WTC11 (cell line): ENCODE measurements at regions not wholly inside any gene's neighbourhood (a gene's known extent, or its start where the extent isn't known, plus 50 kb on each side); places are given as distances from the start of the nearest gene placed in this dataset.

Experiments
- ATAC-seq: fragments of 200-7000 bp; cut with Tn5 transposase; 2 replicates; pipeline ENCODE4 v1.10.0; 2021; ENCODE audit warnings: mild to moderate bottlenecking, moderate library complexity
- CTCF ChIA-PET: fragments of 300-600 bp; sonication (Branson Sonifier 250); formaldehyde crosslinking; loops from one replicate; lab custom pipeline; 2021; ENCODE audit warnings: antibody characterized with exemption; lab: Charles Lee
- POLR2A ChIA-PET: fragments of 350-600 bp; sonication (Branson Sonifier 250); formaldehyde crosslinking; loops from one replicate; lab custom pipeline; 2021; ENCODE audit warnings: antibody characterized with exemption; lab: Charles Lee
- DNase-seq: peaks from one replicate; pipeline ENCODE4 v3.0.0; 2021; ENCODE audit warnings: low spot score
- H3K27ac Mint-ChIP-seq: 2 replicates; pipeline ENCODE4 v1.8.0; 2021; ENCODE audit warnings: mixed read lengths
- H3K27me3 Mint-ChIP-seq: 2 replicates; pipeline ENCODE4 v1.8.0; 2021; ENCODE audit warnings: low read depth, mild to moderate bottlenecking, moderate library complexity, mixed read lengths
- H3K36me3 Mint-ChIP-seq: 2 replicates; pipeline ENCODE4 v1.8.0; 2021; ENCODE audit warnings: mixed read lengths
- H3K4me1 Mint-ChIP-seq: 2 replicates; pipeline ENCODE4 v1.8.0; 2022; ENCODE audit warnings: mixed read lengths
- H3K4me3 Mint-ChIP-seq: 2 replicates; pipeline ENCODE4 v1.8.0; 2021; ENCODE audit warnings: mild to moderate bottlenecking, moderate library complexity, mixed read lengths
- H3K9me3 Mint-ChIP-seq: 2 replicates; pipeline ENCODE4 v1.8.0; 2021; ENCODE audit warnings: mixed read lengths
- CBFB ChIP-seq: sonication (generic); formaldehyde crosslinking; IDR thresholded peaks from 2 replicates; pipeline ENCODE4 v1.8.1; 2022; ENCODE audit warnings: mild to moderate bottlenecking, low read depth, missing genetic modification reagents
- CREB1 ChIP-seq: sonication (generic); formaldehyde crosslinking; IDR thresholded peaks from 2 replicates; pipeline ENCODE4 v1.8.0; 2023; ENCODE audit warnings: mild to moderate bottlenecking, missing genetic modification reagents
- E2F5 ChIP-seq: sonication (generic); formaldehyde crosslinking; IDR thresholded peaks from 2 replicates; pipeline ENCODE4 v1.8.1; 2022; ENCODE audit warnings: mild to moderate bottlenecking, moderate library complexity, missing genetic modification reagents
- ELF4 ChIP-seq: sonication (generic); formaldehyde crosslinking; IDR thresholded peaks from 2 replicates; pipeline ENCODE4 v1.8.1; 2022; ENCODE audit warnings: low read depth, mild to moderate bottlenecking, moderate library complexity, missing genetic modification reagents
- ETV6 ChIP-seq: sonication (generic); formaldehyde crosslinking; IDR thresholded peaks from 2 replicates; pipeline ENCODE4 v1.8.1; 2022; ENCODE audit warnings: mild to moderate bottlenecking, missing genetic modification reagents
- FOXJ3 ChIP-seq: sonication (generic); formaldehyde crosslinking; IDR thresholded peaks from 2 replicates; pipeline ENCODE4 v1.9.0; 2021; ENCODE audit warnings: missing genetic modification reagents, mild to moderate bottlenecking, borderline replicate concordance
- JUN ChIP-seq: sonication (generic); formaldehyde crosslinking; IDR thresholded peaks from 2 replicates; pipeline ENCODE4 v1.8.0; 2023; ENCODE audit warnings: mild to moderate bottlenecking, missing genetic modification reagents
- KAT7 ChIP-seq: sonication (generic); formaldehyde crosslinking; IDR thresholded peaks from 2 replicates; pipeline ENCODE4 v1.8.1; 2023; ENCODE audit warnings: missing genetic modification reagents, mild to moderate bottlenecking, borderline replicate concordance
- MAX ChIP-seq: sonication (generic); formaldehyde crosslinking; IDR thresholded peaks from 2 replicates; pipeline ENCODE4 v1.8.0; 2022; ENCODE audit warnings: mild to moderate bottlenecking, missing genetic modification reagents
- PREB ChIP-seq: sonication (generic); formaldehyde crosslinking; IDR thresholded peaks from 2 replicates; pipeline ENCODE4 v1.8.1; 2022; ENCODE audit warnings: mild to moderate bottlenecking, missing genetic modification reagents, moderate library complexity, borderline replicate concordance
- SMAD3 ChIP-seq: sonication (generic); formaldehyde crosslinking; IDR thresholded peaks from 2 replicates; pipeline ENCODE4 v1.8.0; 2022; ENCODE audit warnings: missing genetic modification reagents, mild to moderate bottlenecking, borderline replicate concordance
- SMAD4 ChIP-seq: sonication (generic); formaldehyde crosslinking; IDR thresholded peaks from 2 replicates; pipeline ENCODE4 v1.8.0; 2022; ENCODE audit warnings: mild to moderate bottlenecking, missing genetic modification reagents
- TCF7 ChIP-seq: sonication (generic); formaldehyde crosslinking; IDR thresholded peaks from 2 replicates; pipeline ENCODE4 v1.8.0; 2022; ENCODE audit warnings: mild to moderate bottlenecking, low read depth, missing genetic modification reagents, moderate library complexity
- TEAD4 ChIP-seq: sonication (generic); formaldehyde crosslinking; IDR thresholded peaks from 2 replicates; pipeline ENCODE4 v1.8.0; 2022; ENCODE audit warnings: mild to moderate bottlenecking, missing genetic modification reagents
- USF2 ChIP-seq: sonication (generic); formaldehyde crosslinking; IDR thresholded peaks from 2 replicates; pipeline ENCODE4 v1.8.1; 2023; ENCODE audit warnings: mild to moderate bottlenecking, missing genetic modification reagents, moderate library complexity
- ZNF219 ChIP-seq: sonication (generic); formaldehyde crosslinking; IDR thresholded peaks from 2 replicates; pipeline ENCODE4 v1.8.0; 2023; ENCODE audit warnings: missing genetic modification reagents, mild to moderate bottlenecking, borderline replicate concordance
- ZNF671 ChIP-seq: fragments of 250-450 bp; sonication (Bioruptor Pico); IDR thresholded peaks from 2 replicates; pipeline ENCODE4 v1.8.0; 2021; ENCODE audit warnings: mild to moderate bottlenecking
- TF ChIP-seq, protein P1 (sequence below): sonication (generic); formaldehyde crosslinking; conservative IDR thresholded peaks from 2 replicates; pipeline ENCODE4 v1.8.1; 2022; ENCODE audit warnings: mild to moderate bottlenecking, missing genetic modification reagents
- TF ChIP-seq, protein P2 (sequence below): sonication (generic); formaldehyde crosslinking; IDR thresholded peaks from 2 replicates; pipeline ENCODE4 v1.8.1; 2023; ENCODE audit warnings: mild to moderate bottlenecking, missing genetic modification reagents, borderline replicate concordance
- TF ChIP-seq, protein P3 (sequence below): fragments of 200-600 bp; IDR thresholded peaks from 2 replicates; pipeline ENCODE4 v1.8.0; 2022; ENCODE audit warnings: antibody characterized with exemption

DNA sequence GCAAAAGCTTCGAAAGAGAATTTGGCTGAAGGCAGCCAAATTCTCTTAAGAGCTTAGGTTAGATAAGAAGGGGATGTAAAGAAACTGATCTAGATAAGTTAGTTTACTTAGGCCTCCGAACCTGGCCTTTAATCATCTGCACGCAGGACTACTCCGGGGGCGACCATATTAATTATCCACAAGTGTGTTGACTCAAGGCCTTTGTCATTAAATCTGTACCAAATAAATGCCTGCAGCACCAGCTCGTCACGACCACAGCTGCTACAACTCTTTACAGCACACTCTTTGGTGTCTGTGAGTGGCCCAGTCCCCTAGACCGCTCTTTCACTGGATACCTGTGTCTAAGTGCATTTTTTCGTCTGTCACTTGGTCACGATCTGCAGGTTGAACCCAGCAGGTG lies 69.8 kb upstream of the LSM8 start:
- no peak for ATAC-seq
- POLR2A ChIA-PET = no interaction called here
- H3K9me3 Mint-ChIP-seq = peaks cover 62% of the 10 kb centered on the region
- TF ChIP-seq, protein P1, sequence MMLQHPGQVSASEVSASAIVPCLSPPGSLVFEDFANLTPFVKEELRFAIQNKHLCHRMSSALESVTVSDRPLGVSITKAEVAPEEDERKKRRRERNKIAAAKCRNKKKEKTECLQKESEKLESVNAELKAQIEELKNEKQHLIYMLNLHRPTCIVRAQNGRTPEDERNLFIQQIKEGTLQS (CRISPR knock-in tag) = no peak
- TF ChIP-seq ELF4 (no peak), CBFB (no peak), CREB1 (CRISPR knock-in tag) (no peak), E2F5 (CRISPR knock-in tag) (no peak), FOXJ3 (no peak), TEAD4 (CRISPR knock-in tag) (no peak), TCF7 (CRISPR knock-in tag) (no peak), PREB (no peak), USF2 (no peak), KAT7 (CRISPR knock-in tag) (no peak), SMAD3 (CRISPR knock-in tag) (no peak), ETV6 (CRISPR knock-in tag) (no peak), ZNF219 (no peak), SMAD4 (no peak), JUN (CRISPR knock-in tag) (no peak), MAX (CRISPR knock-in tag) (no peak), ZNF671 (CRISPR knock-in tag) (no peak)
- TF ChIP-seq, protein P2, sequence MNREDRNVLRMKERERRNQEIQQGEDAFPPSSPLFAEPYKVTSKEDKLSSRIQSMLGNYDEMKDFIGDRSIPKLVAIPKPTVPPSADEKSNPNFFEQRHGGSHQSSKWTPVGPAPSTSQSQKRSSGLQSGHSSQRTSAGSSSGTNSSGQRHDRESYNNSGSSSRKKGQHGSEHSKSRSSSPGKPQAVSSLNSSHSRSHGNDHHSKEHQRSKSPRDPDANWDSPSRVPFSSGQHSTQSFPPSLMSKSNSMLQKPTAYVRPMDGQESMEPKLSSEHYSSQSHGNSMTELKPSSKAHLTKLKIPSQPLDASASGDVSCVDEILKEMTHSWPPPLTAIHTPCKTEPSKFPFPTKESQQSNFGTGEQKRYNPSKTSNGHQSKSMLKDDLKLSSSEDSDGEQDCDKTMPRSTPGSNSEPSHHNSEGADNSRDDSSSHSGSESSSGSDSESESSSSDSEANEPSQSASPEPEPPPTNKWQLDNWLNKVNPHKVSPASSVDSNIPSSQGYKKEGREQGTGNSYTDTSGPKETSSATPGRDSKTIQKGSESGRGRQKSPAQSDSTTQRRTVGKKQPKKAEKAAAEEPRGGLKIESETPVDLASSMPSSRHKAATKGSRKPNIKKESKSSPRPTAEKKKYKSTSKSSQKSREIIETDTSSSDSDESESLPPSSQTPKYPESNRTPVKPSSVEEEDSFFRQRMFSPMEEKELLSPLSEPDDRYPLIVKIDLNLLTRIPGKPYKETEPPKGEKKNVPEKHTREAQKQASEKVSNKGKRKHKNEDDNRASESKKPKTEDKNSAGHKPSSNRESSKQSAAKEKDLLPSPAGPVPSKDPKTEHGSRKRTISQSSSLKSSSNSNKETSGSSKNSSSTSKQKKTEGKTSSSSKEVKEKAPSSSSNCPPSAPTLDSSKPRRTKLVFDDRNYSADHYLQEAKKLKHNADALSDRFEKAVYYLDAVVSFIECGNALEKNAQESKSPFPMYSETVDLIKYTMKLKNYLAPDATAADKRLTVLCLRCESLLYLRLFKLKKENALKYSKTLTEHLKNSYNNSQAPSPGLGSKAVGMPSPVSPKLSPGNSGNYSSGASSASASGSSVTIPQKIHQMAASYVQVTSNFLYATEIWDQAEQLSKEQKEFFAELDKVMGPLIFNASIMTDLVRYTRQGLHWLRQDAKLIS (CRISPR knock-in tag) = no peak
- TF ChIP-seq, protein P3, sequence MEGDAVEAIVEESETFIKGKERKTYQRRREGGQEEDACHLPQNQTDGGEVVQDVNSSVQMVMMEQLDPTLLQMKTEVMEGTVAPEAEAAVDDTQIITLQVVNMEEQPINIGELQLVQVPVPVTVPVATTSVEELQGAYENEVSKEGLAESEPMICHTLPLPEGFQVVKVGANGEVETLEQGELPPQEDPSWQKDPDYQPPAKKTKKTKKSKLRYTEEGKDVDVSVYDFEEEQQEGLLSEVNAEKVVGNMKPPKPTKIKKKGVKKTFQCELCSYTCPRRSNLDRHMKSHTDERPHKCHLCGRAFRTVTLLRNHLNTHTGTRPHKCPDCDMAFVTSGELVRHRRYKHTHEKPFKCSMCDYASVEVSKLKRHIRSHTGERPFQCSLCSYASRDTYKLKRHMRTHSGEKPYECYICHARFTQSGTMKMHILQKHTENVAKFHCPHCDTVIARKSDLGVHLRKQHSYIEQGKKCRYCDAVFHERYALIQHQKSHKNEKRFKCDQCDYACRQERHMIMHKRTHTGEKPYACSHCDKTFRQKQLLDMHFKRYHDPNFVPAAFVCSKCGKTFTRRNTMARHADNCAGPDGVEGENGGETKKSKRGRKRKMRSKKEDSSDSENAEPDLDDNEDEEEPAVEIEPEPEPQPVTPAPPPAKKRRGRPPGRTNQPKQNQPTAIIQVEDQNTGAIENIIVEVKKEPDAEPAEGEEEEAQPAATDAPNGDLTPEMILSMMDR = no peak
- TF ChIP-seq, all 79 proteins: peak for 0
- Mint-ChIP-seq H3K27ac (no peak overlapping the region), H3K4me3 (no peak overlapping the region), H3K27me3 (peaks cover 2% of the 10 kb centered on the region), H3K4me1 (no peaks in the 10 kb centered on the region), H3K36me3 (peaks cover 34% of the 10 kb centered on the region)
- CTCF ChIA-PET = no interaction called here
- DNase-seq = no peak
